ENCODE measurements at regions not wholly inside any gene's neighbourhood (a gene's known extent, or its start where the extent isn't known, plus 50 kb on each side); places are given as distances from the start of the nearest gene placed in this dataset.

GRCh38 chr1:47693115-47693514 lies 255.3 kb downstream of the FOXD2 start:
- no peak overlapping the region for H3K27ac ChIP-seq
- TF ChIP-seq CTCF (conservative IDR thresholded peaks at IDR 0.05) (no peak), ZFX (IDR thresholded peaks at IDR 0.05) (no peak)

- TF ChIP-seq ZFX (IDR thresholded peaks at IDR 0.05) (no peak), CTCF (conservative IDR thresholded peaks at IDR 0.05) (no peak)
- H3K27ac ChIP-seq = no peak overlapping the region
These were observed 256.4 kb downstream of the FOXD2 start for GRCh38 chr1:47694011-47694890.

GRCh38 chr1:47696404-47696736 lies 258.5 kb downstream of the FOXD2 start:
- TF ChIP-seq ZFX (IDR thresholded peaks at IDR 0.05) (no peak), CTCF (conservative IDR thresholded peaks at IDR 0.05) (no peak)

GRCh38 chr1:47696737-47697441 lies 259.0 kb downstream of the FOXD2 start:
- H3K27ac ChIP-seq = no peak overlapping the region
- no peak for TF ChIP-seq CTCF (conservative IDR thresholded peaks at IDR 0.05)
- TF ChIP-seq ZFX (IDR thresholded peaks at IDR 0.05) = no peak

More at GRCh38 chr1:47696404-47696736, 258.5 kb downstream of the FOXD2 start:
- H3K27ac ChIP-seq = no peak overlapping the region

- H3K27ac ChIP-seq = no peak overlapping the region
- TF ChIP-seq CTCF (conservative IDR thresholded peaks at IDR 0.05) (no peak), ZFX (IDR thresholded peaks at IDR 0.05) (no peak)
These were observed 259.9 kb downstream of the FOXD2 start for GRCh38 chr1:47697616-47698335.

- no peak for TF ChIP-seq ZFX (IDR thresholded peaks at IDR 0.05)
- no peak for TF ChIP-seq CTCF (conservative IDR thresholded peaks at IDR 0.05)
- no peak overlapping the region for H3K27ac ChIP-seq
These were observed 261.8 kb downstream of the FOXD2 start for GRCh38 chr1:47699492-47700235.
